Heart right ventricle (tissue), 16 donors: ENCODE measurements at regions not wholly inside any gene's neighbourhood (a gene's known extent, or its start where the extent isn't known, plus 50 kb on each side); places are given as distances from the start of the nearest gene placed in this dataset.
"Not testable (repeated sequence)": the region's sequence is repeated elsewhere in the genome, so short reads cannot be mapped to it uniquely, and the experiment has no call there.

ENCODE experiments used
- ATAC-seq, 8 donors: fragments of 200-7000 bp; cut with Tn5 transposase; one replicate each; pipeline ENCODE4 v1.9.1; 2020; ENCODE audit warnings: mild to moderate bottlenecking in 8 of 8, moderate library complexity in 8 of 8, moderate number of reproducible peaks in 1 of 8
- DNase-seq, 2 donors: peaks; one replicate each; pipeline ENCODE4 v3.0.0-alpha.2; 2020
- H3K27ac ChIP-seq, 10 donors: fragments of 200-600 bp; sonication (generic) in 2 of 10; one replicate each; pipeline versions ENCODE4 v1.5.0 to v1.8.0; 2020 to 2022; ENCODE audit warnings: mild to moderate bottlenecking in 3 of 10
- H3K27me3 ChIP-seq, 7 donors: fragments of 200-600 bp; one replicate each; pipeline ENCODE4 v1.8.0; 2021 to 2022; ENCODE audit warnings: mild to moderate bottlenecking in 2 of 7
- H3K36me3 ChIP-seq, 9 donors: fragments of 200-600 bp; sonication (generic) in 1 of 9; one replicate each; pipeline versions ENCODE4 v1.5.0 to v1.8.0; 2020 to 2022; ENCODE audit warnings: mild to moderate bottlenecking in 2 of 9
- H3K4me1 ChIP-seq, 9 donors: fragments of 200-600 bp; sonication (generic) in 1 of 9; one replicate each; pipeline versions ENCODE4 v1.5.0 to v1.8.0; 2020 to 2022; ENCODE audit warnings: mild to moderate bottlenecking in 4 of 9
- H3K4me3 ChIP-seq, 10 donors: fragments of 200-600 bp; sonication (generic) in 2 of 10; one replicate each; pipeline versions ENCODE4 v1.5.0 to v1.8.0; 2020 to 2022; ENCODE audit warnings: mild to moderate bottlenecking in 7 of 10, moderate library complexity in 2 of 10
- H3K9me3 ChIP-seq, 11 donors: fragments of 200-600 bp in 10 of 11; sonication (generic) in 2 of 11; one replicate each; pipeline versions ENCODE4 v1.5.0 to v1.8.0; 2013 to 2022; ENCODE audit warnings: mild to moderate bottlenecking in 2 of 11, control low read depth in 1 of 11, moderate library complexity in 1 of 11
- CTCF ChIP-seq, 9 donors: fragments of 200-600 bp; sonication (generic) in 2 of 9; IDR thresholded peaks; one replicate each; pipeline versions ENCODE4 v1.5.0 to v1.8.0; 2021 to 2022; ENCODE audit warnings: antibody characterized with exemption in 9 of 9, mild to moderate bottlenecking in 5 of 9, moderate library complexity in 1 of 9
- WGBS, 2 donors: extraction: QIAGEN DNeasy Blood & Tissue Kit; methylation state at CpG; one replicate each; pipeline ENCODE4 v1.1.7; 2013; ENCODE audit warnings: inconsistent platforms in 1 of 2; 5-methylcytosine and 5-hydroxymethylcytosine counted together
- intact Hi-C, 10 donors: fragments of 100-400 bp; cut with DNase I; formaldehyde crosslinking; loops; one replicate each; pipeline versions ENCODE4 v1.11.1 to v1.14.2; 2022
- donor health status: Arrhythmogenic right ventricular cardiomyopathy.
- donor health status: ischemic (EF 13 %, LVEDD 7.1; RV severe dilation, severe dysfunction).
- donor health status: healthy with polysubstance abuse.
- donor health status: DM: no; HTN: yes; CAD: no.
- donor health status: DM: no; HTN: no; CAD: no.
- donor health status: ischemic (EF 25% LVEDD 6.9; RV normal size, moderate dysfunction).
- donor health status: ischemic (EF 25% LVEDD 5.7; RV mildly dilated, moderate dysfunction).
- donor health status: healthy.
- donor health status: DM: yes; HTN: yes; CAD: no.
- donor health status: Ischemic cardiomyopathy.
- donor health status: ischemic (EF 35%, LVEDD 5.7; RV mildly dilated, moderate dysfunction).
- donor health status: nonischemic (EF 11% LVEDD 7.7; RV severe dilation, severe dysfunction).
- donor health status: DM: yes; HTN: yes; CAD: no.
- donor health status: PGD.
- donor health status: ischemic (EF 29% LVEDD 5.4; RV normal size, mild dysfunction).
- donor health status: nonischemic (EF 23%, LVEDD 6.1; RV moderate dilation, normal function).

GRCh38 chr13:65336916-65337315 lies 1893.2 kb downstream of the PCDH9 start:
- DNase-seq (no peak), ATAC-seq (no peak)
- WGBS, 2 donors = 67 to 77% methylated on average over 1 of the region's 1 CpG
- no peaks in the 10 kb centered on the region for H3K27me3 ChIP-seq
- no peak overlapping the region for H3K4me3 ChIP-seq
- no peak for TF ChIP-seq CTCF (IDR thresholded peaks at IDR 0.05)
- intact Hi-C loops = no loop called here
- H3K4me1 ChIP-seq = no peaks in the 10 kb centered on the region
- H3K27ac ChIP-seq = no peak overlapping the region
- H3K9me3 ChIP-seq = no peaks in the 10 kb centered on the region
- H3K36me3 ChIP-seq = no peaks in the 10 kb centered on the region

- ATAC-seq (no peak), DNase-seq (no peak)
- Histone ChIP-seq H3K9me3 (no peaks in the 10 kb centered on the region), H3K36me3 (no peaks in the 10 kb centered on the region), H3K4me3 (no peak overlapping the region), H3K27me3 (no peaks in the 10 kb centered on the region), H3K4me1 (no peaks in the 10 kb centered on the region), H3K27ac (no peak overlapping the region)
- WGBS, 2 donors = 70 to 73% methylated on average over 9 of the region's 9 CpGs
- TF ChIP-seq CTCF (IDR thresholded peaks at IDR 0.05) = no peak
- intact Hi-C loops = no loop called here
Observed at GRCh38 chr13:65336087-65336749, 1893.9 kb downstream of the PCDH9 start.

- no peaks in the 10 kb centered on the region for H3K4me1 ChIP-seq
- H3K36me3 ChIP-seq = no peaks in the 10 kb centered on the region
- H3K4me3 ChIP-seq = no peak overlapping the region
- no peak for ATAC-seq
- peaks cover 0 to 3% (median 0%) of the 10 kb centered on the region in 11 donors for H3K9me3 ChIP-seq
- DNase-seq = no peak
- intact Hi-C loops = no loop called here
- WGBS, 2 donors = 96 to 97% methylated on average over 14 of the region's 14 CpGs
- H3K27ac ChIP-seq = no peak overlapping the region
- no peak for TF ChIP-seq CTCF (IDR thresholded peaks at IDR 0.05)
- H3K27me3 ChIP-seq = no peaks in the 10 kb centered on the region
Observed at GRCh38 chr13:65330691-65331090, 1899.4 kb downstream of the PCDH9 start.

- intact Hi-C loops = no loop called here
- Histone ChIP-seq H3K27me3 (no peaks in the 10 kb centered on the region), H3K4me3 (no peak overlapping the region), H3K36me3 (no peaks in the 10 kb centered on the region), H3K9me3 (peaks cover 0 to 3% (median 0%) of the 10 kb centered on the region in 11 donors), H3K27ac (no peak overlapping the region), H3K4me1 (no peaks in the 10 kb centered on the region)
- ATAC-seq (no peak), DNase-seq (no peak)
- 94 to 95% methylated on average over 17 of the region's 17 CpGs for WGBS, 2 donors
- TF ChIP-seq CTCF (IDR thresholded peaks at IDR 0.05) = no peak
Observed at GRCh38 chr13:65330287-65330686, 1899.8 kb downstream of the PCDH9 start.

GRCh38 chr13:65323192-65323591 lies 1906.9 kb downstream of the PCDH9 start:
- H3K4me1 ChIP-seq, H3K9me3 ChIP-seq, H3K27me3 ChIP-seq, intact Hi-C loops, H3K36me3 ChIP-seq, H3K4me3 ChIP-seq, DNase-seq, ATAC-seq, H3K27ac ChIP-seq: not testable (repeated sequence)
- WGBS, 2 donors = 93 to 96% methylated on average over 14 to 15 of the region's 15 CpGs

GRCh38 chr13:65321423-65321822 lies 1908.7 kb downstream of the PCDH9 start:
- H3K27ac ChIP-seq, H3K4me1 ChIP-seq, H3K27me3 ChIP-seq, intact Hi-C loops, DNase-seq, H3K36me3 ChIP-seq, H3K9me3 ChIP-seq, H3K4me3 ChIP-seq, ATAC-seq: not testable (repeated sequence)
- 83 to 91% methylated on average over 2 of the region's 2 CpGs for whole genome bisulfite sequencing, 2 donors
